KOPT-K1 (cell line): ENCODE measurements at regions not wholly inside any gene's neighbourhood (a gene's known extent, or its start where the extent isn't known, plus 50 kb on each side); places are given as distances from the start of the nearest gene placed in this dataset.

Experiments used
- H3K27ac ChIP-seq: fragments of 200-600 bp; sonication (generic); 2 replicates; pipeline ENCODE4 v1.5.1; 2016; ENCODE audit warnings: antibody characterized with exemption, mild to moderate bottlenecking, low read depth, low read length; ENCODE audit not compliant: poor library complexity, severe bottlenecking
- H3K36me3 ChIP-seq: fragments of 200-600 bp; sonication (generic); 2 replicates; pipeline ENCODE4 v1.5.1; 2017; ENCODE audit warnings: antibody characterized with exemption, mild to moderate bottlenecking, low read length, moderate library complexity; ENCODE audit not compliant: insufficient read depth
- H3K9me3 ChIP-seq: fragments of 200-600 bp; sonication (generic); 2 replicates; pipeline ENCODE4 v1.5.1; 2017; ENCODE audit warnings: antibody characterized with exemption, low read length, mild to moderate bottlenecking; ENCODE audit not compliant: insufficient read depth, poor library complexity, severe bottlenecking

- H3K36me3 ChIP-seq = no peaks in the 10 kb centered on the region
- no peaks in the 10 kb centered on the region for H3K9me3 ChIP-seq
- H3K27ac ChIP-seq = no peak overlapping the region
Observed at GRCh38 chr13:44260336-44260735, 113.3 kb upstream of the SERP2 start.

- no peaks in the 10 kb centered on the region for H3K36me3 ChIP-seq
- no peak overlapping the region for H3K27ac ChIP-seq
- peaks cover 3% of the 10 kb centered on the region for H3K9me3 ChIP-seq
Observed at GRCh38 chr13:44263751-44264620, 109.6 kb upstream of the SERP2 start.

GRCh38 chr13:44266305-44266704 is 107.3 kb upstream of the SERP2 start:
- Histone ChIP-seq H3K36me3 (no peaks in the 10 kb centered on the region), H3K9me3 (peaks cover 3% of the 10 kb centered on the region), H3K27ac (no peak overlapping the region)

- H3K36me3 ChIP-seq = no peaks in the 10 kb centered on the region
- peaks cover 3% of the 10 kb centered on the region for H3K9me3 ChIP-seq
- no peak overlapping the region for H3K27ac ChIP-seq
Observed at GRCh38 chr13:44266772-44267171, 106.9 kb upstream of the SERP2 start.

- no peaks in the 10 kb centered on the region for H3K36me3 ChIP-seq
- H3K27ac ChIP-seq = no peak overlapping the region
- H3K9me3 ChIP-seq = peaks cover 3% of the 10 kb centered on the region
Observed at GRCh38 chr13:44267203-44267602, 106.4 kb upstream of the SERP2 start.

- Histone ChIP-seq H3K36me3 (no peaks in the 10 kb centered on the region), H3K27ac (no peak overlapping the region)
Observed at GRCh38 chr13:44267980-44268379, 105.6 kb upstream of the SERP2 start.

GRCh38 chr13:44268980-44269379 is 104.6 kb upstream of the SERP2 start:
- Histone ChIP-seq H3K9me3 (peaks cover 3% of the 10 kb centered on the region), H3K36me3 (no peaks in the 10 kb centered on the region), H3K27ac (no peak overlapping the region)

More at GRCh38 chr13:44267980-44268379, 105.6 kb upstream of the SERP2 start:
- H3K9me3 ChIP-seq = peaks cover 3% of the 10 kb centered on the region

- Histone ChIP-seq H3K27ac (no peak overlapping the region), H3K36me3 (no peaks in the 10 kb centered on the region)
Observed at GRCh38 chr13:44270150-44270549, 103.5 kb upstream of the SERP2 start.

GRCh38 chr13:44271031-44271455 is 102.6 kb upstream of the SERP2 start:
- H3K27ac ChIP-seq = no peak overlapping the region
- no peaks in the 10 kb centered on the region for H3K36me3 ChIP-seq
- peaks cover 3% of the 10 kb centered on the region for H3K9me3 ChIP-seq

More at GRCh38 chr13:44270150-44270549, 103.5 kb upstream of the SERP2 start:
- peaks cover 3% of the 10 kb centered on the region for H3K9me3 ChIP-seq

- Histone ChIP-seq H3K36me3 (no peaks in the 10 kb centered on the region), H3K9me3 (peaks cover 3% of the 10 kb centered on the region), H3K27ac (no peak overlapping the region)
Observed at GRCh38 chr13:44271473-44271872, 102.2 kb upstream of the SERP2 start.

- H3K27ac ChIP-seq = no peak overlapping the region
- H3K36me3 ChIP-seq = no peaks in the 10 kb centered on the region
Observed at GRCh38 chr13:44271915-44272341, 101.7 kb upstream of the SERP2 start.

GRCh38 chr13:44272692-44273091 is 100.9 kb upstream of the SERP2 start:
- Histone ChIP-seq H3K9me3 (no peaks in the 10 kb centered on the region), H3K27ac (peak overlapping the region; percentile 94), H3K36me3 (no peaks in the 10 kb centered on the region)

More at GRCh38 chr13:44271915-44272341, 101.7 kb upstream of the SERP2 start:
- no peaks in the 10 kb centered on the region for H3K9me3 ChIP-seq

- H3K36me3 ChIP-seq = no peaks in the 10 kb centered on the region
- peak overlapping the region; percentile 94 for H3K27ac ChIP-seq
- no peaks in the 10 kb centered on the region for H3K9me3 ChIP-seq
Observed at GRCh38 chr13:44273216-44273615, 100.4 kb upstream of the SERP2 start.

- H3K36me3 ChIP-seq = no peaks in the 10 kb centered on the region
- no peaks in the 10 kb centered on the region for H3K9me3 ChIP-seq
- peak overlapping the region; percentile 94 for H3K27ac ChIP-seq
Observed at GRCh38 chr13:44273991-44274770, 99.4 kb upstream of the SERP2 start.

- Histone ChIP-seq H3K36me3 (no peaks in the 10 kb centered on the region), H3K9me3 (no peaks in the 10 kb centered on the region), H3K27ac (peak overlapping the region; percentile 94)
Observed at GRCh38 chr13:44274771-44275205, 98.8 kb upstream of the SERP2 start.
